GM21515 (cell line): ENCODE measurements at regions not wholly inside any gene's neighbourhood (a gene's known extent, or its start where the extent isn't known, plus 50 kb on each side); places are given as distances from the start of the nearest gene placed in this dataset.

Experiments used
- ATAC-seq: cut with Tn5 transposase; IDR thresholded peaks from one replicate; pipeline ENCODE4 v1.9.1; 2021; ENCODE audit not compliant: unreplicated experiment

- ATAC-seq: no peak
Observed at GRCh38 chr2:103942199-103942598, 911.7 kb upstream of the POU3F3 start.

DNA sequence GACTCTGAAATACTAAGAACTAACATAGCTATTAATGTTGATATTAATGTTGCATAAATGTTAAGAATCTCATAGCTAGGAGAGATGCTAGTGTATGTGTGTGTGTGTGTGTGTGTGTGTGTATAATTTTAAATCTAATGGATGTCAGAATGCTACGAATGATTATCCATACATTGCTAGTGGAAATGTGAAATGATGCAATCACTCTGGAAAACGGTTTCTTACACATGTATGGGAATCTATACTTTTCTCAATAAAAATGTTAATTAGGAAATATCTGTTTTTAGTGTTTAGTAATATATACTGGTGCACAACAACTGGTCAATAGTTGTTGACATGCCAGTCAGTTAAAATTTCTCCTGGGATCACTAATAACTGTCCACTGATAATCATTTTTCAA, 908.8 kb upstream of the POU3F3 start:
- no peak for ATAC-seq

DNA sequence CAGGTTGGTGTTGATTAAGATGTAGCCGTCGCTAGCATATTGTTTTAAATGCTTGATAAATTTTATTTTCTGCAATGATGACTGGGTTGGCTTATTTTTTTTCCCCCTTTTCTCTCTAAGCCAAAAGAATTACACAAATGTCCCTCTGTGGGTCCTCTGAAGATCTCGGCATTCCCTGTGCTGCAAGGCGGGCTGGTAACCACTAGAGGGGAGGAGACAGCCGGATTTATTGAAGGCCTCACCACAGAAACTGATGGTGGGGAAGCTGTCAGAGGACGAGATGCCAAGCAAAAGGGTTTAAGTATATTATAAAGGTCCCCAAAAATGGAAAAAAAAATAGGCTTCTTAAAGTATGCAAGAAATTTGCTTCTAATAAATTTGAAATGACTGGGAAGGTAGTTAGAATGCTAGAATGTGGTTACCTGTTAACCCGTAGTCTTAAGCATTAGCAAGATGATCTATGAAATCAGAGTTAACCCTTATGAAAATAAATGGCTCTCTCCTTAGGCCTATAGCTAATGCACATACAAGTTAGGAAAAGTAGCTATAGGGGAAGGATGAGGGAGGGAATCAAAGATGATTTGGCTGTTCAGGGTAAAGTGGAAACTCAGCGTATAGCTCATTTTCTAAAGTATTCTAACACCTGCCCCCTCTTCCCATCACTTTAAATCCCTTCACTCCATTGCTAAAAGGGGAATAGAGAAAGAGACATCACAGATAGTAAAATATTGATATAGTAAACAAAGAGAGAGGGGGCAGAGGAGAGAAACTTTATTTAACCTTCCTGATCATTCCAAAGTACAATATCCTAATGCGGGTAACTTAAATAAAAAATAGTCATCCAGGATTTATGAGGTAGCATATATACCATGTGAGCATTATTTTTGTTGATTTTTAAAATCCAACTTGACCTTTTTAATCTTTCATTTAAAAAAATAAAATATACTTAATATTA, 894.5 kb upstream of the POU3F3 start:
- ATAC-seq: no peak

GRCh38 chr2:103960129-103960513, 893.8 kb upstream of the POU3F3 start:
- no peak for ATAC-seq

DNA sequence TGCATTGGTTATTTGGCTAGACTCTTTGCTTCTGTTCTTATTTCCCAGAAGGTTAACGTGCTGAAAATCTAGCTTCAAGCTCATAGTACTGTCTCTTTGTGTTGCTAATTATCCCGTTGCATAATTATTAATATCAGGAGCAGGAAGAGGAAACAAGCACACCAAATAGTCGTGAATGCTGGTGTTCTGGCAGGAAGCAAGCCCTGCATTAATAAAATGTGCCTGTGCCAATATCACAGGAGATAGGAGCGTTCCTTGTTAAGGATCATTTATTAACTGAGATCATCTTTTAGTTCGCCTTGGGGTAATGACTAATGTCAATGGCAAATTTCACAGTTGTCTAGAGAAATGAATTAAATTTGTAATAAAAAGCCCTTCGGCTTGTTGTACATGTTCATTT, 893.0 kb upstream of the POU3F3 start:
- no peak for ATAC-seq

DNA sequence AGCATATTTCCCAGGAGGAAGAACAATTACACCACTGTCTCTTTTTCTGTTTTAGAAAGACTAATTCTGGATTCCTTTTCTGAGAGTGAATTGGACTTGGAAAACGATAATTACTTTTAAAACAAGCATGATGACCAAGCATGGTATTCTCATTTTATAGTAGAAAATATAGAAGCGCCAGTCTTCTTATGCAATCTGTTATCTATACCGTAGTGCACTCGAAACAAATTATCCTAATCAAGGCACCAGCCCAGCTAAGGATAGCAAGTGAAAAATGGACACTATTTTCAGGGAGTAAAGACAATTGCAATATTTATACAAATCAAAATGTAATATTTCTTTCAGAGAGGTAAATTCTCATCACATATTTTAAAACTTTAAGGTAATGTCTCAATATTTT, 892.1 kb upstream of the POU3F3 start:
- ATAC-seq: no peak

DNA sequence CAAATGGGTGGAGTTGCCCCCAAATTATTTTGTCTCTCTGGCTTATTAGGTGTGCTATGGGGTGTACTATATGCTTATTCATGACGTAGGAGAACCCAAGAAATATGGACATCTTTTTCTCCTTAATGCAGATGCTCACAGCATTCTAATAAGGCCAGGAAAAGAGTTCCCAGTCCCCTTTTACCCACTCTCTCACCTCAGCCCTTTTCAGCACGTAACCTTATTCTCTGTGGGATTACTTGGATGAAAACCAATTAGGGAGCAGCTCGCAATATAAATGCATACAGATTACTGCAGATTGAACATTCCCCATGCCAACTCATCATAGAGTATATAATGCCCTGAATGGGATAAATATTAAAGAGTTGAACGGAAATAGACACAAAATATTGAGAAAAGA, 891.2 kb upstream of the POU3F3 start:
- no peak for ATAC-seq

DNA sequence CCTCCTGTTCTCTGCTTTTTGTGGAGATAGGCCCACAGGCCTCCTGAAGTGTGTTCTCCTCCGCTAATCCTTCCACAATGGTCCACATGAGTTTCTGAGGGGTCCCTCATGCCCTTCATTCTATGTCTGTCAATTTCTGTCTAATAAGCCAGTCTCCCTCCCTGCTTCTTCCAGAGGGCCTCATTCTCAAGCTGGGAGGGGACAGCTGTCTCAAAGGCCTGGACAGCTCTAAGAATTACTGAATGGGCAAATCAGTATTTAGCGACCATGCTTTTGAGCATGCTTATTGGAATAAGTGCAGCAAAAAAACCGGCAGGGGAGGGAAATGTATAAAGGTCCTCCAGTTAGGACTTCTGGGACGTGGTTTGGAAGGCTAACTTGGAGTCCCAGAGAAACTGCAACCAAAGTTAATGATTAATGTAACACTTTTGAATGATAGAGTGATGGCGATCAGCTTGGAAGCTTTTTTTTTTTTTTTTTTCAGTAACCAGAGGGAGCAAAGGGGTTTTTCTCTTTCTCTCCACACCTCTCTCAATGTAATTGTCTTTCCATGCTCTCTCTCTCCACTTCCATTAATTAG, 890.7 kb upstream of the POU3F3 start:
- ATAC-seq: no peak

DNA sequence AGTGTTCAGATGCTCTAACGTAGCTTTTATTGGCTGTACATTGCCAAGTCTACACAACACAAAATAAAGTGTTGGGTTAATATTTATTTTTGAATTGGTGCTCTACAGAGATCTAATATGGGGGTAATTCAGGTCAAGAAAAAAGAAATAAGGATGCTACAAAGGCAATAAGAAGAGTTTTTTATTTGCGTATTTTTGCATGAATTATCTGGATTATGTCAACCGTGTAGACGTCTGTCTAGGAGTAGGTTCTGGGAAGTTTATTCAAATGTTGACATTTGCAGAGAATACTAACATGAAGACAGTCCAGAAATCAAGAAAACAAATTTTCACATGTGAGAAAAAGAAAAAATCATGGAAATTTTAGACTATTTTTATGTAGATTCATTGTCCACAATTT, 876.7 kb upstream of the POU3F3 start:
- ATAC-seq: no peak

DNA sequence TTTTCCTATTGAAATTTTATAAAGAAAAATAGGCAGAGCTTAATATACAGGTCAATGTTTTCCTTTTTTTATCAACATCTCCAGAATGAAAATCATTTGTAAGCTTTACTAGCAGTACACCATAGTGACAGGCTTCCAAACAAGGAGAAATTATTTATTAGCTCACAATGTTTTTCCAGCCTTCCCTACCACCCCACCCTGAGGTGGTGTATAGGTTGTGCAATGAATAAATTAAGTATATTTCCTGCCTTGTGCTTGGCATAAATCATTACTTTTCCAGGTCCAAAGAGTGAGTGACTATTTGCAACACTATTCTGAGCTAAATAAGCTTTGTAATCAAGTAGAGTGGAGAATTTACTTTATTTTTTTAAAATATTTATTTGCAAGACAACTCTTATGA, 876.2 kb upstream of the POU3F3 start:
- ATAC-seq: no peak

DNA sequence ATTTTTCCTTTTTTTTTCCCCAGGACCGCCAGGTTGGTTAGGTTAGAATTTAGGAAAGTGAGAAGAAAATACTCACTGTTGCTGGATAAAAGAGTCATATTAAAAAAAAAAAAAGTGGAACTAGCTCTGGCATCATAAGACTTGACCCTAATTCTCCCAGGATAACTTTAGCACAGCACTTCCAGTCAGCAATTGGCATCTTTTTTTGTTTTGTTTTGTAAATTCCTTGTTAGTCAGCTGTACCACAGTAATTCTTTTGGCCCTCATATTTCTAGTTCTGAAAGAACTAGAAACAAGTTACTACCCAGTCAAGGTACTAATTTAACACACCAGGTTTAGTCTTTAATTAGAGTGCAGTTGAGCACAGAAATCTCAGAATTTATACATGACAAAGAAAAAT, 873.5 kb upstream of the POU3F3 start:
- ATAC-seq: no peak

- no peak for ATAC-seq
Observed at GRCh38 chr2:103982691-103983090, 871.2 kb upstream of the POU3F3 start.

- ATAC-seq: no peak
Observed at GRCh38 chr2:103986001-103986400, 867.9 kb upstream of the POU3F3 start.

- ATAC-seq: no peak
Observed at GRCh38 chr2:103991591-103991990, 862.3 kb upstream of the POU3F3 start.

DNA sequence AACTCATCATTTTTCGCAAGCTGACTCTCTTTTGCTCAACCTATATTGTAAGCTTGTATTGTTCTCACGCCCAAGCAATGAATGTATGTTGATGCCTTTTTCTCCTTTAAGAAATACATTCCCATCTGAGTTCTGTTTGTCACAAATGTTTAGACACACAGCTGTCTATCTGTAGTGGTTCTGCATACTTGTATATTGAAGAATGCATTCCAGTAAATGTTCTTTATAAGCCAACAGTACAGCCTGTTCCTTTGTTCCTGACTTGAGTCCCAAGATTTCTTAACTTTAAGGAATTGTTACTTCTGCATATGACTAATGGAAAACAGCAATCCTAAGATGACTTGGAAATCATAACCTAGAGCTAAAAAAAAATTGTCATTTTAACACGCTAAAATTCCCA, 849.1 kb upstream of the POU3F3 start:
- ATAC-seq: no peak

GRCh38 chr2:104016801-104017200, 837.1 kb upstream of the POU3F3 start:
- ATAC-seq: no peak

- ATAC-seq: no peak
Observed at GRCh38 chr2:104023306-104023705, 830.6 kb upstream of the POU3F3 start.

GRCh38 chr2:104023765-104024164, 830.1 kb upstream of the POU3F3 start:
- ATAC-seq: no peak

DNA sequence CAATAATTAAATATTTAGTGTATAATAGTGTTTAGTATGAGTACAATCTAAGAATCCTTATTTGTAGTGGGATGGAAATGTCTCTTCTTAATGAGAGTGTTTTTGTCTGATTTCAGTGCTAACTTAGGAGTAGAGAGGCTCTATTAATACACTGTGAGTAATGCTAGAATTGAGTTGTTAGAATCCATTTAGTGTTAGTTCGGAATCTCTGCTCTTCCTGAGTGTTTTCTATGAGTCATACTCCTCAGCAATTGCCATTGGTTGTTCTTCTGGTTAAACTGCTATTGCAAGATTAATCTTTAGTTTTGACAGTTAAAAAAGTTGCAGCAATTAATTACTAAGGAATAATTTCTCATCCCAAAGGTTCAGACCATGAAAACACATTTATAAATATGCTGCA, 828.6 kb upstream of the POU3F3 start:
- no peak for ATAC-seq

- ATAC-seq: no peak
Observed at GRCh38 chr2:104026725-104027124, 827.2 kb upstream of the POU3F3 start.

GRCh38 chr2:104027321-104027720, 826.6 kb upstream of the POU3F3 start:
- ATAC-seq: no peak

DNA sequence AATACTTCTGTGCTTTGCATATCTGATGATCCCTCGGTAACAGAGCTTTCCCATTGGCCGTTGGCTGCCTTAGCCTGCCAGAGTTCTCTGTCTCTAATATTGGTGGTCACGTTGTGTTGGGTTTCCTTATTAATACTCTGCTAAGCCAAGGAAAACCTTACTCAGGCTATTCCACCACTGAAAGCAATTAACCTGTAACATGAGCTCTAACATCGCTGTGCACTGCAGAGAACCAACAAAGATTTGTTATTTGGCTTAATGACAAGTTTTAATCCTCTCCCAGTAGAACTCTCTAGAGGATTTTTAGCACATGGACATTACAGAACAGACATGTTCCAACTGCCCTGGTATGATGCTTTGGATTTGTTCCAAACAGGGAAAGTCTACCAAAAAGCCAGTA, 825.9 kb upstream of the POU3F3 start:
- ATAC-seq: no peak

DNA sequence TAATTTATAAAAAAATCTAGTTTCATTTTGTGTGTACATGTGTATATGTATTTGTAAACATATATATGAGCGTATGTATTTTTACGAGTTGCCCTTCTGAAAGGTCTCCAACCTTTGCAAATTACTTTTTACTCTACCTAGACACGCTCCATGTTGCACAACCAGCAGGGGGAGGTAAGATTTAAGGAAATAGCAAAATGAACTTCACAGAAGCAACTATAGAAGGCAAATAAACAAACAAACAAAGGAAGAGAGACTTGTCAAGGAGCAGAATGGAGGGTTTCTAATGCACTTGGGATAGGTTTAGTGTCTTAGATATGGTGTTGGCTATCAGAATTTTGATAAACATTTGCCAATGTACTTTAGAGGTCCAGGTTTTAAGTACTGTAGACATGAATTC, 820.5 kb upstream of the POU3F3 start:
- no peak for ATAC-seq
